ENCODE measurements at regions not wholly inside any gene's neighbourhood (a gene's known extent, or its start where the extent isn't known, plus 50 kb on each side); places are given as distances from the start of the nearest gene placed in this dataset.

GRCh38 chr18:68608851-68609490 lies 105.9 kb downstream of the TMX3 start:
- TF ChIP-seq CTCF (IDR thresholded peaks at IDR 0.05; ENCODE audit: low read length) (no peak), EZH2 (IDR thresholded peaks at IDR 0.05; ENCODE audit: borderline replicate concordance, low read length) (no peak)

Data from OCI-LY1 (cell line).